ENCODE measurements at regions not wholly inside any gene's neighbourhood (a gene's known extent, or its start where the extent isn't known, plus 50 kb on each side); places are given as distances from the start of the nearest gene placed in this dataset.
"Not testable (repeated sequence)": the region's sequence is repeated elsewhere in the genome, so short reads cannot be mapped to it uniquely, and the experiment has no call there.

DNA sequence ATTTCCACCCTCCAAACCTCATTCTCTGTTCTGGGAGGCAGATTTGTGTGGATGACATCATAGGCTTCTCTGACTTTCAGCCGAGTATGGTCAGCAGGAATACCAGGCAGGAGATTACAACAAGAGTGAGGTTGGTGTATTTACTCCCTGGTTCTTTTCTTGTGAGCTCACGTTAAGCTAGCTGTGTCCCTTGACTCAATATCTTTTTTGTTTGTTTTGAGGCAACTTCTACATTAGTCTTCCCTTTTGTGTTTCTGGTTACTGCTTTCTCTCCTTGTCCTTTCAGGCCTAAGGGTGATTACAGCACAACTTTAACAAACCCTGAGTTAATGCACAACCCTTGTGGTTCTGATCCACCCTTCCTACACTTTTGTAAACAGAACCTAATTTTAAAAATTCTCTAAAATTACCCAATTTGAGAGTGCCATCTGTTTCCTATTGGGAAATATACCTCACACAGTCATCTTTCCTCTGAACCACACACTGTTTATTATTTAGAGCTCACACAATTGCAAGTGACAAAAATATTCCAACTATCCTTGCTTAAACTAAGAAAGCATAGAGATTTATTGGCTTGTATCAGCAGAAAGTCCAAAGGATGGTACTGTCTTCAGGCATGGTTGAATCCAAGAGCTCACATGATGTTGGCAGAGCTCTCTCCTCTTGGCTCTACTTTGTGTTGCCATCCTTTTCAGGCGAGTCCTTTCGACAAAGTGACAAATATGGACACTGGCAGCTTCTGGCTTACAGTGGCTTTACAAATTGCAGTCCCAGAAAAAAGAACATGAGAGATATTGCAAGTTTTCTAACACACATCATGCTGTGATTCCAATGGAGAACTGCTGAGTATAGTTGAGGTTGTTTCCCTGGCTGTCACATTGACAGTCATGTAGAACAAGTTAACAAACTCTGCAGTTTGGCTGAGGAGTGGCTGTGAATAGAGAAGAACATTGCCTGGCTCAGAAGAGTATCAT, 150.5 kb upstream of the DDIT4L start:
- DNase-seq (ENCODE audit: low read depth), result no peak

DNA sequence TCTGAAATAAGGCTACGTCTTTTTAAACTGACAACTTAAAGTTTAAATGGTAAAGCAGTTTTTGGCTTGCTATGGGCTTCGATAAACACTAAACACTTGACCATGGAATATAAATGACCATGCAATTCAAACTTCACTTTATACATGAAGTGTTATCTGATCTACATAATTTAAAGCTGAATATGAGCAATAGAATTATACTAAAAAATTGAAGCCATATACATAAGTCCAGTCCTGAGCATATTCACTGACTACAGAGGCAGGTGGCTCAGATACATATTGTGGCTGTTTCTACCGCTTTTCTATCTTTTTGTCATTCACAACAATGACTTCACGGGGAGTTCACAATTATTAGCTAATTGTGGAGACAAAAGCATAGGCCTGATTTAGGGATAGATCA, 149.6 kb upstream of the DDIT4L start:
- DNase-seq (ENCODE audit: low read depth), result no peak

DNA sequence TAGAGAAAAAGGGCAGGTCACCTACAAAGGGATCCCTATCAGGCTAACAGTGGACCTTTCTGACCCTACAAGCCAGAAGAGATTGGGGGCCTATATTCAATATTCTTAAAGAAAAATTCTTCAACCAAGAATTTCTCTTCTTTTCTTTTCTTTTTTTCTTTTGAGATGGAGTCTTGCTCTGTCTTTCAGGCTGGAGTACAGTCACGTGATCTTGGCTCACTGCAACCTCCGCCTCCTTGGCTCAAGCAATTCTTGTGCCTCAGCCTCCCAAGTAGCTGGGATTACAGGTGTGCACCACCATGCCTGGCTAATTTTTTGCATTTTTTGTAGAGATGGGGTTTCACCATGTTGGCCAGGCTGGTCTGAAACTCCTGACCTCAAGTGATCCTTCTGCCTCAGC, 143.2 kb upstream of the DDIT4L start:
- DNase-seq (ENCODE audit: low read depth), result not testable (repeated sequence)

DNA sequence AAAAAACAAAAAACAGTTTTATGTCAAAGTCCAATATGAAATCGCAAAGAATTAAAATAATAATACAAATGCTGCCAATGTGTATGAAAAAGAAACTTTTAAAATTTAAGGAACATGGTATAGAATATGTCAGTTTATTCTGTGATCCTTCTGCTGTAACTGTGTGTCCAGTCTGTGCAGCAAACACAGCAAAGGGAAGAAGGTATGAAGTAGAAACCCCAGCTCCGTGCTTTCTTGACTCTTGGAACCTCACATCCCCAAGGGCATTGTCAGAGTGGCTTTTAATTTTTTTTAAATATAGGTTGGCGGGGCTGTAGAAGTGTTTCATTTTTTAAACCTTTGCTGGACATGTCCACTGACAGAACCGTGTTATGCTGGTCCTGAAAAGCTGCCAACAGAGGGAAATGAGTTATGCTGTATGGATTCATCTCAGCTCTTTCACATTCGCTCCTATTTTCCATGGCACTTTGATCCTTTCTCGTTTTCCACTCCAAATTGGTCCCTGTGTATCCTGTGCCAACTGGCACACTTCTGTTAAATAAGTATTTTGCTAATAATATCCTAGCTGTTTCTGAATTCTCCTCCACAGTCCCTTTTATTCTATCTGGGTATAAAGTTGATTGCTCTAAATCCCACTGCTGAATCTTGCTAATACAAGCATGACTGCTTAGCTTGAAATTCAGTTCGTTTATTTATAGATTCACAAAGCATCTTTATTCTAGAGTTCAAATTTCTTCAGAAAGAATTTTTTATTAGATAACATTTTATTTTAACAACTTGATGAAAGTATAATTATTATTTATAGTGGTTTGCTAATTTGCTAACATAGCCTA, 127.0 kb upstream of the DDIT4L start:
- DNase-seq (ENCODE audit: low read depth), result no peak

DNA sequence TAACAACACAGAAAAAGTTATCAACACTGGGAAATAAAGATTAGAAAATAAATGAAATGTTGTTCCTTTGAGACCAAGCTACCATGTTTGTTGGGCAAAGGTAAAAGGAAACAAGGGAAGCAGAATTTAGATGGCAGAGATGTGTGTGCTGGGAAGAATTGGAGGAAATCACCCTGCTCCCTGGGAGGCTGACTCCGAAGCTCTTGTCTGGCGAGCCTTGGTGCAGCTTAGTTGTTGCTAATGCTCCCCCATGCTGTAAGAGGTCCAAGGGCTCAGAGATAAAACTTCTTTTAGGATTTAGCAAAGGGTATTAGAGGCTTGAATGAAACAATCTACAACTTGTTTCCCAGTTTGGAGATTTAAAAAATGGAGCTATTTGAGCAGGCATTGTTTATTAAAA, 123.8 kb upstream of the DDIT4L start:
- no peak for DNase-seq (ENCODE audit: low read depth)

DNA sequence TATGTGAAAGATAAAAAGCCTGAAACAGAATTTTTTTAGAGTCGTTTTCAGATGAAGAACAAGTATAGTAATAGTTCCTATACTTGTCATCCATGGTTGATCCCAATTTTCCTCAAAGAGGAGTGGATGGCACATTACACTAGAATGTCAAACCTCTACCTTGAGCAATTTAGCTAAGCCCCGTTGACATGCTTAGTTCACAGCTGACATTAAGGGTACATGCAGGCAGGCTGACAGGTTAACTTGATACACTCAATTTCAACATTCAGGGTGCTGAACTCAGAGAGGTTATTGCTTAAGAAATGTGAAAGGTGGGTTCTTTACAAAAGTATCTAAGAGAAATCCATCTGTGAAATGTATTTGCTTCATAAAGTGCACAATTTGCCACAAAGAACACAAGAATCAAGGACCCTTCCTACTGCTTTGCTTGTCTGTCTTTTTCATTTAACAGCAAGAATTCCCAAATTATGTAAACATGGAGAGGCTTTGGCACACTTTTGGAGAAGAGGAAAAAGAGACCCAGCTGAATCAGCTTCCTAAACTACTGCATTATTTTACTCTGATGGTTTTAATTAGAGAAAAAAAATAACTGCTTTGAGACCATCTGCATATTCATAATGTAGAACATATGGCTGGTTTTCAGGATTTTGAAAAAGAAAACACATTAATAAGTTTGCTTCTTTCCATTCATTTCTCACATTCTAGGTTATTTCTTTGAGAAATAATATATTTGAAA, 122.5 kb upstream of the DDIT4L start:
- DNase-seq (ENCODE audit: low read depth), result no peak

DNA sequence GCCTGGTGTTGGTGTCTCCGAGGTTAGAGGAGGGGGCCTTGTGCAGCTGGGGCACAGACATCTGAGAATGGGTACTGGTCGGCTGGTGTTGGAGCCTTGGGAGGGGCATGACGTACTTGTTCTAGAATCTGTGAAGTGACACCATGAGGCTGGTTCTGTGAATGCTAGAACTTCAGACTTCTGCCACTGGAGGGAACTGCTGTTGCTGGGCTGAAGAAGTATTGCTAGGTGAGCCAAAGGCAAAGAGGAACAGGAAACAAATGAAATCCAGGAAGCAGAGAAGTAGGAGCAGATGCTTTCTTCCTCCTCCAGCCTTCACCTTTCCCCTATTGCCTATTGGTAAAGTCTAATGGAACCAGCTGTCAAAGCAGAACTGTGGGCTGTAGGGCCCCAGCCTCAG, 120.9 kb upstream of the DDIT4L start:
- DNase-seq (ENCODE audit: low read depth), result no peak

DNA sequence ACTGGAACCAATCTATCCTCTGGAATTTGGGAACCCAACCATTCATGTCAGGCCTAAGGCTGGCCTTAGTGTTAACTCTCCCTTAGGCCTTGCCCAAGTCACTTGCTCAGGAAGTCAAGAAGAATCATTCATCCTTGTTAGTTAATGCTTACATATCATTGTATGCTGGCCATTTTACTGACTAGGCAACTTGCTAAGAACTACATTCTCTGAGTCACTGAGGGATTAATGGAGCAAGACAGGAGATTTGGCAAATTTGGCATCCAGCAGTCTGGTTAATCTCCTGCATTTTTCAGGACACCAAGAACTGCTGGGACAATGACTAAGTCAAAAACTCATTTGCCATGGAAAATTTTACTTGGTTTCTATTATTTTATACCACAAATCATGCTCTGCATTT, 115.8 kb upstream of the DDIT4L start:
- DNase-seq (ENCODE audit: low read depth), result no peak

DNA sequence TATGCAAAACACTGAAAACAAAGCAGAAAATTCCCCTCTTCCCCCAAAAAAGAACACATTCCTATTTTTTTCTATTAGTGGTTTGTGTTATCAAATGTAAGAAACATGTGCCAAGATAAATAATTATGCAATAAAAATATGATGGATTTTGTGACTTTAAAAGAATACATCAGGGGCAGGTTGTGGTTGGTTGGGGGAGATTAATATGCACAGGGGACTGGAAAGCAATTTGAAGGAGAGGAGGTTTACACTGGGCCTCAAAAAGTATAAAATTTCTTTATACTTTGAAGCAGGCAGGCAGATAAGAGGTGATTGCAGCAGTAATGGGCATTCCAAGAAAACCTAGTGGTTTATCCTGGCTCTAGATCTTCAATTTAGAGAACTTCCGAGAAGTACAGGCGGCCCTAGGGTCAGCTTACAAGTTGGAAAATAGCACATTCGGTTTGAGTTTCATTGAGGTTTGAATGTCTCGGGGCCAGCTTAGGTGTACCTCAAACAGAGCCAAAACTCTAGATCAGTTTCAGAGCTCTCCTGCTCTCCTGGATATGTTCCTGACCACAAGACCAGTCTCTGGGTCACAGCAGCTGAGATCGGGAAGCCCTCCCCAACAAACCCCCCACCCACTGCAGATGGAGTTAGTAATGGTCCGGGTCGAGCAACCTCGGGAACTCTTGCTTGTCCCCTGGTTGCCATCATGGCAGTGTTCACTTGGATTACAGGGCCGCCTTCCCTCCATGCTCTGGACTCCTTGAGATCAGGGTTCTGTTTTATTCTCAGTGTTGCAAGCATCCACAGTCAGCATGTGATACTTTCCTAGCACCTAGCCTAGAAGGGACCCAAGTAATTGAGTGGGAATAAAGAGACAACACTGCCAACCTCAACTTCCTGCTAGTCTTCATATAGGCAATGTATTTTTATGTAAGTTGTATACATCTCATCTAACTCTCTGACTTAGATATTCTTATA, 112.1 kb upstream of the DDIT4L start:
- DNase-seq (ENCODE audit: low read depth), result no peak

DNA sequence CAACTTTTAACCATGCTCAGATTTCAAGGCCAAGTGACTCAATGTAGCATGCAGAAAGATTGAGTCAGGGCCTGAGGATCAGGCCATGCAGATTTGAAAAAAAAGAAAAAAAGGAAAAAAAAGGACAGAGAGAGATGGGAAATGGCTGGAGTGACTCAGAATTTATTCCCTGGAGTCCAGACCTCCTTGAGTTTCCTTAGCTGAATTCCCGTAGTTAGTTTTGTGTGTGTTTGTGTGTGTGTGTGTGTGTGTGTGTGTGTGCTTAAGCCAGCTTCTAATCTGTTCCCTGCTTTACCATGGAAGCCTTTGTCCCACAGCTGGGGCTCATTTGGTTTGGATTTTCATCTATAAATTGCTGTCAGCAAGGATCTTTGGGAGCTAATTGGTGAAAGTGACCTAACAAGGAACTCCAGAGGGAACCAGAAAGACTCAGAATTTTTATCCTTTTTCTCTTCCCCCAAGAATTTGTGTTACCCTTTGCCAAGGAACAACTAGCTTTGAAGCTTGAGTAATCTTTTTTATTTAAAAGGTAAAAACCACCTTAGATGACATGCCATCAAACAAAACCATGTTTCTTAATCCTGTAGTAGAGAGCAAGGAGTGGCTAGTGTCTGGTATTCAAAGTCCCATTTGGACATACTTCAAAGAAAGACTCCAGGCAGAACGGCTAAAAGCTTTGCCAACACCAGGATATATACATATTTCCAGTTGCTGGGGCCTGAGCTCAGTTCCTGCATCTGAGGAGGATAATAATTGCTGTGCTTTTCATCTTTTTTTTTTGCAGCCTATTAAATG, 109.0 kb upstream of the DDIT4L start:
- peak; percentile 68 for DNase-seq (ENCODE audit: low read depth)

DNA sequence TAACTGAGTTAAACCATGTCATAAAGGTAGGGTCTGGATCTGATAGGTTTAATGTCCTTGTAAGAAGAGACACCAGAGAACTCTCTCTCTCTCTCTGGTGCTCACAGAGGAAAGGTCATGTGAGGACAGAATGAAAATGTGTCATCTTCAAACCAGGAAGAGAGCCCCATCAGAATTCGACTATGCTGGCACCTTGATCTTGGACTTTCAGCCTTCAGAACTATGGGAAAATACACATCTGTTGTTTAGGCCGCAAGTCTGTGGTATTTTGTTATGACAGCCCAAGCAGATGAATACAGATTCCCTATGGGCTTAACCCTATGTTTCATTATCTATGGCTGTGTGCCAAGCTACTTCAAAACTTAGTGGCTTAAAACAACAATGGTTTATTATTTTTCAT, 105.5 kb upstream of the DDIT4L start:
- DNase-seq (ENCODE audit: low read depth), result peak; percentile 46

DNA sequence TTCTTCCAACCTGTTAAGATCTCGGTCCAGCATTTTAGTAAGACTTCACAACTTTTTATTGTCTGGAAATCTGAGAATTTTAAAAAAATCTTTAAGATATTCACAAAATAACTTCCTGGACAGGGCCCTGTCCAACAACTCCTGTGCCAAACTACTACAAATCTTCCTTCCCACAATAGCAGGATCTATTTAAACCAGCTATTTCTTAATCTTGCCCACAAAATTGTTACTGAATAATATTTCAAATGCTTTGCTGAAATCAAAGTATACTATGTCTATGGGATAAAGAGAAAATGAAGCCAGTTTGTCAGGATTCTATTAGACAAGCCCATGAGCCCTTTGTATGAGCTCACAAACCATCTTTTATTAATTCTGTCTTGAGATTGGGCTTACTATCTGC, 104.1 kb upstream of the DDIT4L start:
- DNase-seq (ENCODE audit: low read depth), result no peak

DNA sequence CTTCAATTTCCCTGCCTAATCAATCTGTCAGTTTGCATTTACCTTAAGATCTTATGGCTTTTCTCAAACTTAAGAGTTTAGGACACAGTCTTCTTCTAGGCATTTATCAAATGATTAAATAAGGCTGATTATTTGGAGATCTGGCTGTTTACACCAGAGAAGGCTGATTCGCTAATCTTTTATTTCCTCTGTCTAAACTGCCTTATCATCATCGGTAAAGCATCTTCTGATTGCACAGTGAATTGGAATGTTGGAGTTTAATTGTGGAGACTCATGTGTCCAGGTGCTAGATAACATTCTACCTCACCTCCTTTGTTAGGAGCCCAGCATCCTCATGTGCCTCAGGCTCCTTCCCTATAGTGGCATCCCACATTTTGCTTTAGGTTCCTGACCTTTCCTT, 100.3 kb upstream of the DDIT4L start:
- peak; percentile 5 for DNase-seq (ENCODE audit: low read depth)

DNA sequence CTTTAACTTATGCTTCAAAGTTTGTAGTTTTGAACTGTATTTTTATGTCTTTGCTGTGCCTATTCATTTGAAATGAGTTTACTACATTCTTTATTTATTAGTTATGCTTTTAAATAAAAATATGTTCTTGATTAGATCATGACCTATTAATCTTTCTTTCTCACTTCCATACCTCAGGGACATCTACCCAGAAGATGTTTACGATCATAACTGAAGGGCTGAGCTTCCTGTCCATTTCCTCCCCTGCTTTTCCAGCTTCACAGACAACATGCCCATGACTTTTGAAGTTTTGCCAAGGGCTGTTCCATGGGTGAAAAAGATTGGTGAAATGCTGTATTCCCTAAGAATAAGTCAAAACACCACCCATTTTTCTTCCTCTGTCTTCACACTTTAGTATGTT, 99.7 kb upstream of the DDIT4L start:
- DNase-seq (ENCODE audit: low read depth), result no peak

DNA sequence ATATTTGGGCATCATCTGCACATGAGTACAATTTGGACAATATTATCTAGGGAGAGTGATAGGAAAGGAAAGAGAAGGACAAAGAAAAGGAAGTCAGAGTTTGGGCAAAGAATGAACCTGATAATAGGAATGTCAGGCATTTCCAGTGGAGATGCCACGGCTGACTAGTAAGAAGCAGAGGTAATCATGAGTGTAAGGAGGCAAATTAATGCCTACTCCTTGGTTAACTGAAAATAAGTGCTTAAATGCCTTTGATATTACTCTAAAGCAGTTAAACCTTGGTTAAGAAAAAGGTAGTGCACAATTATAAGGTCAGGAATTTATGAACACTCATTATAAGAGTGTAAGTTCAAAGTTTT, 99.2 kb upstream of the DDIT4L start:
- no peak for DNase-seq (ENCODE audit: low read depth)

DNA sequence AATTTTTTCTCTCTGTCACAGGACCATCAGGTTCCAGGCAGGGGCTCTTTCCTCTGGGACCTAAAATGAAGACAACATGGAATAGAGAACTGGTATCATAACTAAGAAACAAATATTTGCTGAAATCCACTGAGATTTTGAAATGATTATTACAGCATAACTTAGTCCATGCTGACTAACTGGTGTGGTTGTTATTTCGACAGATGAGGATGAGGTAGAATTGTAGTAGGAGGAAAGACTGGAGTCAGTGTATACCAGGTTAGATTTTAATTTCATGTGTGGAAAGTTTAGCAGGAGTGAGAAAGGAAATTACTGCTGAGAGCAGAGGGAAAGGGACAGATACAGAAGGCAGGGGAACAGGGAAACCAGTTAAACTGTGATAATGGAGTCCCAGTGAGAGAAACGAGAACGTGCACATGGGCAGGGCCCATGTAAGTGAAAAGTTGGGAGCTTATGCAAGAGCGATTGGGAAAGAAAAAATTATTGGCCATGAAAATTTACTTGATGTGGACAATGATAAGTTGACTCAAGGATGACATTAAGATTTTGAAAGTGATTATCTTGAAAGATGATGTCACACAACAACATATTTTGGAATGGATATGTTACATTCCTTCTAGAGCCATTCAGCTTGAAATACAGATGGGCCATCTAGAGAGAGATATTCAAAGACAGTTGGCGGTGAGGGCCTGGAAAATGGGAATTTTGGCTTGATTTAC, 98.7 kb upstream of the DDIT4L start:
- DNase-seq (ENCODE audit: low read depth), result no peak

DNA sequence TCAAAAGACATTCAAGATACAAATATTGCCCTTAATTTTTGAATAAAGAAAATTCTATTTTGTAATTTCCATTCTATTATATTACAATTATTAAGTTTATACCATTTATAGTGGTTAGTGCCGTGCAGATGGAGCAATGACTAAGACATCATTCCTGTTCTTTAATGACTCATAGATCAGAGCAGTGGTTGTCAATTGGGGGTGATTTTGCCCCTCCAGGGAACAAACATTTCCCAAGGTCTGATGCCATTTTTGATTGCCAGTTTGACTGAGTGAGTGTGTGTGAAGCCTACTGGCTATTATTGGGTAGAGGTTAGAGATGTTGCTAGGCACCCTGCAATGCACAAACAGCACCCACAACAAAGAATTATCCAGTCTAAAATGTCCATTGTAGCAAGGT, 97.9 kb upstream of the DDIT4L start:
- DNase-seq (ENCODE audit: low read depth), result peak; percentile 69

DNA sequence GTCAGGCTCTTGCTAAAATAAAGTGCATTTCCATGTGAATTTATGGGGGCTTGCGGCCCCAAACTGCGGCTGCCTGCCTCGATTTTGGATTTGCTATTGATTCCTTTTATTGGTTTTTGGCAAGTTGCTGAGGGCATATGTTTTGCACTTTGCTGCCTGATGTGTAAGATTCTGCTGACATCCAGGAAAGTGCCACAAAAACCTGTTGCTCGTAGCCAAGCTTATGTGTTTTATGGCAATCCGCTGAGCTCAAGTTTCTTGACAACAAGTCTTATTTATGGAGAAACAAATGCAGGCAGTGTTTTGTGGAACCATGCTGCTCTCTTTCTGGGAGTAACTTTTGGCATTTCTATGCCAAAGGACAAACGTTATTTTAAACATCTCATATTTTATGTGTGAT, 97.3 kb upstream of the DDIT4L start:
- no peak for DNase-seq (ENCODE audit: low read depth)

DNA sequence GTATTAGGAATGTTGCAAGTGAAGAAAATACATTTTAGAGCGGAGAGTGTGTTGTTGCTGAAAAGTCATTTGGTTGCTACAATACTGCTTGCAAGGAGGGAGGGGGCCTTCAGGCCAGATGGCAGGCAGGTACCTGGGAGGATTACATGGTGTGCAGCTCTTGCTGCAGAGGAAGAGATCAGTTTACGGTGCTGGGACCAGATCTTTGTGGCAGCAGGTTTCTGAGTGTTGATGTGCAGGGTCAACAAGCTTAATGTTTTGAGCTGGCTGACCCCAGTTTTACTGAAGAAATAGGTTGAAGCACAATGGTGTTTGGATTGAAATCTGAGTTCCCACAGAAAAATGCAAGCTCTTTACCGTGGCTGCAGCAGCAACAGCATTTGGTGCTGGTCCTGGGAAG, 96.4 kb upstream of the DDIT4L start:
- DNase-seq (ENCODE audit: low read depth), result no peak

DNA sequence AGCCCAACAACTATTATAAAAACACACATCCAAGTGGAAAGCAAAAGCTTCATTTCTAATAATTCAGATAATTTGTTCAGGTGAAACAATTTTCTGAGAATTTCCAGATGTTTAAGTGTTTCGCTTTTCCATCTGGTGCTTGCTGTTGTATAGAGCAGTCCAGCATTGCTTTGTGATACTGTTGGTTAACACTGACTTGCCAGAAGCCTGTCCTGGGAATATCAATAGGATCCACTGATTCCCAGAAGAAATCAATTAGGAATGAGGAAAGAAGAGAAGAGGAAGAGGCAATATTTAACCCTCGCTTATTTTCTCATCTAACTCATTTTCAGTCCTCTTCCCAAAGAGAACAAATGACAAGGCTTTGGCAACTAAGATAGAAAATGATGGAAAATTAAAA, 94.9 kb upstream of the DDIT4L start:
- no peak for DNase-seq (ENCODE audit: low read depth)
